IMR-90 (cell line): ENCODE measurements at regions not wholly inside any gene's neighbourhood (a gene's known extent, or its start where the extent isn't known, plus 50 kb on each side); places are given as distances from the start of the nearest gene placed in this dataset.
A peak's percentile ranks its signal among the peaks of the same experiment; 100 is the strongest.
"Not testable (repeated sequence)": the region's sequence is repeated elsewhere in the genome, so short reads cannot be mapped to it uniquely, and the experiment has no call there.

Experiments
- ATAC-seq: fragments of 200-7000 bp; cut with Tn5 transposase; 2 replicates; pipeline ENCODE4 v1.9.1; 2020; ENCODE audit warnings: low read depth, mild to moderate bottlenecking, moderate library complexity
- BruUV-seq: library from RNA; stranded (reverse); fragments of 400-500 nt; replicated peaks from 2 replicates; lab custom pipeline; 2021; lab: Mats Ljungman, UMichigan
- CTCF ChIA-PET: fragments of 300-600 bp; formaldehyde crosslinking; extraction: SDS; loops from one replicate; lab custom pipeline; 2021; ENCODE audit warnings: antibody characterized with exemption; lab: Yijun Ruan, JAX
- POLR2A ChIA-PET: fragments of 300-600 bp; sonication (Branson Sonifier 250); formaldehyde crosslinking; loops from one replicate; lab custom pipeline; 2022; ENCODE audit warnings: antibody characterized with exemption; ENCODE audit not compliant: unreplicated experiment; lab: Charles Lee
- DNase-seq: peaks from one replicate; pipeline ENCODE4 v3.0.0; 2013
- H2AFZ ChIP-seq: replicated peaks from 2 replicates; pipeline ENCODE3; 2013; ENCODE audit warnings: low read length, mild to moderate bottlenecking; ENCODE audit not compliant: poor library complexity
- H2AK5ac ChIP-seq: 2 replicates; pipeline ENCODE4 v1.6.1; 2013; ENCODE audit warnings: low read depth, low read length, inconsistent platforms
- H2AK9ac ChIP-seq: replicated peaks from 2 replicates; pipeline ENCODE3; 2013; ENCODE audit warnings: mild to moderate bottlenecking, low read depth, low read length, moderate library complexity; ENCODE audit not compliant: poor library complexity
- H2BK120ac ChIP-seq: 2 replicates; pipeline ENCODE4 v1.6.1; 2013; ENCODE audit warnings: low read depth, low read length, inconsistent platforms
- H2BK15ac ChIP-seq: 3 replicates; pipeline ENCODE4 v1.6.1; 2013; ENCODE audit warnings: low read depth, low read length, inconsistent platforms
- H2BK20ac ChIP-seq: 2 replicates; pipeline ENCODE4 v1.6.1; 2013; ENCODE audit warnings: low read depth, mild to moderate bottlenecking, inconsistent platforms, low read length, moderate library complexity
- H2BK5ac ChIP-seq: 2 replicates; pipeline ENCODE4 v1.6.1; 2013; ENCODE audit warnings: mild to moderate bottlenecking, low read depth, low read length, inconsistent platforms; ENCODE audit not compliant: poor library complexity, severe bottlenecking
- H3K14ac ChIP-seq: replicated peaks from 2 replicates; pipeline ENCODE4 v1.6.1; 2013; ENCODE audit warnings: low read depth, low read length, inconsistent platforms
- H3K18ac ChIP-seq: 2 replicates; pipeline ENCODE4 v1.6.1; 2013; ENCODE audit warnings: low read depth, low read length, control low read depth
- H3K23ac ChIP-seq: 2 replicates; pipeline ENCODE4 v1.6.1; 2013; ENCODE audit warnings: low read depth, low read length, inconsistent platforms
- H3K27ac ChIP-seq: 2 replicates; pipeline ENCODE4 v1.5.1; 2013; ENCODE audit warnings: mild to moderate bottlenecking, control low read depth, low read length; ENCODE audit not compliant: insufficient read depth
- H3K27me3 ChIP-seq: 2 replicates; pipeline ENCODE4 v1.6.1; 2013; ENCODE audit warnings: low read length; ENCODE audit not compliant: control insufficient read depth, insufficient read depth
- H3K36me3 ChIP-seq: 2 replicates; pipeline ENCODE4 v1.6.1; 2013; ENCODE audit warnings: low read length, mixed read lengths; ENCODE audit not compliant: control insufficient read depth, insufficient read depth
- H3K4ac ChIP-seq: 2 replicates; pipeline ENCODE4 v1.6.1; 2013; ENCODE audit warnings: low read depth, low read length, inconsistent platforms
- H3K4me1 ChIP-seq: 2 replicates; pipeline ENCODE4 v1.6.1; 2013; ENCODE audit warnings: low read length, mixed read lengths; ENCODE audit not compliant: control insufficient read depth, insufficient read depth
- H3K4me2 ChIP-seq: 2 replicates; pipeline ENCODE4 v1.6.1; 2013; ENCODE audit warnings: low read depth, mild to moderate bottlenecking, control low read depth, low read length, moderate library complexity
- H3K4me3 ChIP-seq: 2 replicates; pipeline ENCODE4 v1.5.1; 2013; ENCODE audit warnings: low read depth, mild to moderate bottlenecking, control low read depth, low read length, moderate library complexity; ENCODE audit not compliant: insufficient read depth
- H3K56ac ChIP-seq: 2 replicates; pipeline ENCODE4 v1.6.1; 2013; ENCODE audit warnings: low read length, inconsistent platforms; ENCODE audit not compliant: insufficient read depth; ENCODE audit errors: extremely low read depth
- H3K79me1 ChIP-seq, 2 experiments: 2 replicates each; pipeline ENCODE4 v1.6.1; 2013; ENCODE audit warnings: low read length in 2 of 2, inconsistent platforms in 1 of 2, low read depth in 1 of 2
- H3K9ac ChIP-seq: 2 replicates; pipeline ENCODE4 v1.6.1; 2013; ENCODE audit warnings: low read depth, low read length, control low read depth
- H3K9me1 ChIP-seq: 2 replicates; pipeline ENCODE4 v1.6.1; 2013; ENCODE audit warnings: low read length, inconsistent platforms; ENCODE audit not compliant: insufficient read depth
- H3K9me3 ChIP-seq: 2 replicates; pipeline ENCODE4 v1.6.1; 2013; ENCODE audit warnings: low read length; ENCODE audit not compliant: control insufficient read depth, insufficient read depth
- H4K20me1 ChIP-seq: 2 replicates; pipeline ENCODE4 v1.6.1; 2013; ENCODE audit warnings: low read length, inconsistent platforms; ENCODE audit not compliant: insufficient read depth
- H4K5ac ChIP-seq: 2 replicates; pipeline ENCODE4 v1.6.1; 2013; ENCODE audit warnings: mild to moderate bottlenecking, low read depth, low read length, control low read depth
- H4K8ac ChIP-seq, 2 experiments: 2 replicates each; pipeline ENCODE4 v1.6.1; 2013; ENCODE audit warnings: low read depth in 2 of 2, low read length in 2 of 2, control low read depth in 1 of 2, inconsistent platforms in 1 of 2
- H4K91ac ChIP-seq: 2 replicates; pipeline ENCODE4 v1.6.1; 2013; ENCODE audit warnings: low read depth, low read length, inconsistent platforms; ENCODE audit not compliant: insufficient read depth
- CEBPB ChIP-seq: IDR thresholded peaks from 2 replicates; pipeline ENCODE4 v1.6.1; 2012; ENCODE audit warnings: low read depth, low read length, improper control_type of control experiment
- FOS ChIP-seq: fragments of 150-350 bp; IDR thresholded peaks from 2 replicates; pipeline ENCODE4 v1.6.1; 2016; ENCODE audit warnings: low read depth, low read length
- RCOR1 ChIP-seq: IDR thresholded peaks from 2 replicates; pipeline ENCODE4 v1.6.1; 2012; ENCODE audit warnings: mild to moderate bottlenecking, low read length, improper control_type of control experiment; ENCODE audit not compliant: insufficient replicate concordance
- WGBS, 2 experiments: methylation state at CpG; one replicate each; pipeline versions ENCODE4 v1.1.5 to v1.1.7; 2013; ENCODE audit warnings: missing lambda C conversion rate in 2 of 2; ENCODE audit not compliant: insufficient read length in 1 of 2; ENCODE audit errors: extremely low coverage in 2 of 2; 5-methylcytosine and 5-hydroxymethylcytosine counted together
- dilution Hi-C: fragments of 300-500 bp; cut with HindIII; formaldehyde crosslinking; loops from one replicate; pipeline ENCODE4 v1.14.3; 2018; ENCODE audit warnings: low sequenced_read_pairs; ENCODE audit not compliant: unreplicated experiment
- in situ Hi-C: fragments of 300-500 bp; cut with MboI; formaldehyde crosslinking; loops from 3 replicates; pipeline ENCODE4 v1.14.3; 2019; ENCODE audit warnings: low sequenced_read_pairs, inconsistent platforms, mixed read lengths
- intact Hi-C: fragments of 100-400 bp; cut with micrococcal nuclease; formaldehyde crosslinking; loops from 2 replicates; pipeline ENCODE4 v1.10.0; 2022

GRCh38 chr3:82157952-82158351 lies 396.5 kb upstream of the GBE1 start:
- Histone ChIP-seq H2BK20ac (no peak overlapping the region), H3K4me1 (no peaks in the 10 kb centered on the region), H2AK9ac (no peak overlapping the region), H4K20me1 (no peaks in the 10 kb centered on the region), H4K91ac (no peak overlapping the region), H3K14ac (no peak overlapping the region), H3K4ac (no peak overlapping the region), H3K79me1 (no peaks in the 10 kb centered on the region), H3K23ac (no peak overlapping the region), H3K56ac (no peak overlapping the region), H4K5ac (no peak overlapping the region), H3K9ac (no peak overlapping the region), H2BK120ac (no peak overlapping the region), H4K8ac (no peak overlapping the region), H3K9me3 (no peaks in the 10 kb centered on the region), H3K4me3 (no peak overlapping the region), H3K27ac (no peak overlapping the region), H3K9me1 (no peaks in the 10 kb centered on the region), H2BK5ac (no peak overlapping the region), H3K18ac (no peak overlapping the region), H3K4me2 (no peak overlapping the region), H3K36me3 (no peaks in the 10 kb centered on the region), H2BK15ac (no peak overlapping the region), H2AK5ac (no peak overlapping the region), H2AFZ (no peak overlapping the region), H3K27me3 (no peaks in the 10 kb centered on the region)
- no CpG with 5 or more reads among the region's 5 CpGs for WGBS, 2 experiments
- ChIA-PET POLR2A (no interaction called here), CTCF (no interaction called here)
- dilution Hi-C loops (no loop called here), in situ Hi-C loops (no loop called here), intact Hi-C loops (no loop called here)
- BruUV-seq: no TSS peak
- DNase-seq (peak; percentile 52), ATAC-seq (peak; percentile 17; the same call in 1 of the 2 replicates)
- TF ChIP-seq CEBPB: no peak
- TF ChIP-seq FOS: 0 out of 2 replicates have a peak, but pooled peaks have one; percentile 40
- TF ChIP-seq RCOR1: no peak

DNA sequence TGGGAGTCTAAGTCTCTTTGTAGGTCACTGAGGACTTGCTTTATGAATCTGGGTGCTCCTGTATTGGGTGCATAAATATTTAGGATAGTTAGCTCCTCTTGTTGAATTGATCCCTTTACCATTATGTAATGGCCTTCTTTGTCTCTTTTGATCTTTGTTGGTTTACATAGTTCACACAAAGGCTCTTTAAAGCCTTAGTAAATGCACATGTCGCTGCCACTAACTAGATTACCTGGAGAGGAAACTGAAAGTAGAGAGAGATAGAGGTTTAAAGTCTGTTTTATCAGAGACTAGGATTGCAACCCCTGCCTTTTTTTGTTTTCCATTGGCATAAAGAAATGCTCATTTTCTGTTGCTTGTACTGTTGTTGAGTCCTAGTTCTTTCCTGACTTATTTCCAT lies 392.4 kb upstream of the GBE1 start:
- H3K23ac ChIP-seq, H3K27me3 ChIP-seq, H4K5ac ChIP-seq, H2BK120ac ChIP-seq, CTCF ChIA-PET, H3K36me3 ChIP-seq, H4K8ac ChIP-seq, H3K79me1 ChIP-seq, H3K4ac ChIP-seq, H3K4me3 ChIP-seq, in situ Hi-C loops, H3K56ac ChIP-seq, intact Hi-C loops, H3K14ac ChIP-seq, dilution Hi-C loops, H3K18ac ChIP-seq, DNase-seq, H2AK5ac ChIP-seq, ATAC-seq, H3K4me1 ChIP-seq, H2BK20ac ChIP-seq, BruUV-seq, H2AK9ac ChIP-seq, H2BK5ac ChIP-seq, H3K9me3 ChIP-seq, H4K20me1 ChIP-seq, H4K91ac ChIP-seq, H3K9ac ChIP-seq, H3K9me1 ChIP-seq, H3K27ac ChIP-seq, H2AFZ ChIP-seq, H2BK15ac ChIP-seq, POLR2A ChIA-PET, H3K4me2 ChIP-seq: not testable (repeated sequence)
- WGBS, 2 experiments: no CpG with 5 or more reads among the region's 1 CpG
